RCC 7860 (cell line): ENCODE measurements at regions not wholly inside any gene's neighbourhood (a gene's known extent, or its start where the extent isn't known, plus 50 kb on each side); places are given as distances from the start of the nearest gene placed in this dataset.

Experiments
- DNase-seq: peaks from one replicate; pipeline ENCODE4 v3.0.0-alpha.2; 2015; ENCODE audit warnings: low spot score
- FAIRE-seq: peaks from 2 replicates; lab custom pipeline; 2012; peaks lifted over from hg19 to GRCh38; lab: Jason Lieb, UNC

- DNase-seq (no peak), FAIRE-seq (no peak)
These were observed 746.0 kb upstream of the POT1 start for GRCh38 chr7:125675640-125676039.

- FAIRE-seq (no peak), DNase-seq (no peak)
These were observed 745.5 kb upstream of the POT1 start for GRCh38 chr7:125675169-125675568.

GRCh38 chr7:125670926-125671572 lies 741.4 kb upstream of the POT1 start:
- DNase-seq (peak; percentile 35), FAIRE-seq (peak; percentile 87)

GRCh38 chr7:125668321-125668993 lies 738.8 kb upstream of the POT1 start:
- FAIRE-seq: peak; percentile 97
- DNase-seq: peak; percentile 74

GRCh38 chr7:125664625-125665024 lies 735.0 kb upstream of the POT1 start:
- no peak for DNase-seq
- no peak for FAIRE-seq

- FAIRE-seq (peak; percentile 93), DNase-seq (peak; percentile 27)
These were observed 734.3 kb upstream of the POT1 start for GRCh38 chr7:125663961-125664360.

GRCh38 chr7:125661677-125662076 lies 732.1 kb upstream of the POT1 start:
- FAIRE-seq (no peak), DNase-seq (no peak)

- FAIRE-seq (peak; percentile 53), DNase-seq (no peak)
These were observed 731.4 kb upstream of the POT1 start for GRCh38 chr7:125661006-125661405.

- no peak for FAIRE-seq
- no peak for DNase-seq
These were observed 724.5 kb upstream of the POT1 start for GRCh38 chr7:125654076-125654475.

- no peak for DNase-seq
- FAIRE-seq: no peak
These were observed 722.4 kb upstream of the POT1 start for GRCh38 chr7:125651823-125652528.

GRCh38 chr7:125648543-125648942 lies 718.9 kb upstream of the POT1 start:
- FAIRE-seq: peak; percentile 18
- no peak for DNase-seq

GRCh38 chr7:125645770-125646169 lies 716.1 kb upstream of the POT1 start:
- FAIRE-seq: no peak
- no peak for DNase-seq

- FAIRE-seq (peak; percentile 75), DNase-seq (peak; percentile 25)
These were observed 714.5 kb upstream of the POT1 start for GRCh38 chr7:125644109-125644508.

- no peak for FAIRE-seq
- no peak for DNase-seq
These were observed 713.7 kb upstream of the POT1 start for GRCh38 chr7:125643302-125643701.

- FAIRE-seq (no peak), DNase-seq (no peak)
These were observed 712.3 kb upstream of the POT1 start for GRCh38 chr7:125641884-125642283.

- FAIRE-seq: peak; percentile 80
- DNase-seq: peak; percentile 55
These were observed 706.8 kb upstream of the POT1 start for GRCh38 chr7:125636320-125636962.

- DNase-seq: no peak
- no peak for FAIRE-seq
These were observed 688.9 kb upstream of the POT1 start for GRCh38 chr7:125618516-125618915.

GRCh38 chr7:125611582-125611981 lies 682.0 kb upstream of the POT1 start:
- FAIRE-seq (no peak), DNase-seq (no peak)

- no peak for FAIRE-seq
- DNase-seq: no peak
These were observed 677.0 kb upstream of the POT1 start for GRCh38 chr7:125606671-125607070.

GRCh38 chr7:125605241-125605640 lies 675.6 kb upstream of the POT1 start:
- FAIRE-seq (peak; percentile 55), DNase-seq (peak; percentile 27)

GRCh38 chr7:125602441-125602840 lies 672.8 kb upstream of the POT1 start:
- DNase-seq (no peak), FAIRE-seq (no peak)
